ENCODE measurements at regions not wholly inside any gene's neighbourhood (a gene's known extent, or its start where the extent isn't known, plus 50 kb on each side); places are given as distances from the start of the nearest gene placed in this dataset.

DNA sequence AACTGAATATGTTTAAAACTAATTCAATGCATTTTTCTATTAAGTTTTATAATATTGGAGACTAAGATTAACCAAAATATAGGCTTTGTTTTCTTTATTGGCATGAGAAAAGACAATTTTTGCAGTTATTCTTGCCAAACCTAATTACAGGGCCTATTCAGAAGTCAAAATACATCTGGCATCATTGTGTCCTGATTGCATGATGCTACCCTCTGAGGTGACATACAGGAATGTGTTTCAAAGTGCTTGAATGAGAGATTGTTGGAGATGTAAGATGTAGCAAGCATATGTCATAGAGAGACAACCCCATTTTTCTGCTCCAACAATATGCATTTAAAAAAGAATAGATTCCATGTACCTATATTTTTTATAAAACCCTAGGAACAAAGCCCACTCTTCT, 1036.4 kb downstream of the PCDH18 start:
- no peak for DNase-seq (ENCODE audit: extremely low spot score, unreplicated experiment)
- Mint-ChIP-seq H3K36me3 (ENCODE audit: unreplicated experiment) (no peaks in the 10 kb centered on the region), H3K27ac (ENCODE audit: unreplicated experiment) (no peak overlapping the region), H3K27me3 (ENCODE audit: unreplicated experiment) (no peaks in the 10 kb centered on the region), H3K4me3 (ENCODE audit: unreplicated experiment) (no peak overlapping the region), H3K4me1 (ENCODE audit: unreplicated experiment) (no peaks in the 10 kb centered on the region), H3K9me3 (ENCODE audit: unreplicated experiment) (no peaks in the 10 kb centered on the region)
- TF ChIP-seq, protein P1, sequence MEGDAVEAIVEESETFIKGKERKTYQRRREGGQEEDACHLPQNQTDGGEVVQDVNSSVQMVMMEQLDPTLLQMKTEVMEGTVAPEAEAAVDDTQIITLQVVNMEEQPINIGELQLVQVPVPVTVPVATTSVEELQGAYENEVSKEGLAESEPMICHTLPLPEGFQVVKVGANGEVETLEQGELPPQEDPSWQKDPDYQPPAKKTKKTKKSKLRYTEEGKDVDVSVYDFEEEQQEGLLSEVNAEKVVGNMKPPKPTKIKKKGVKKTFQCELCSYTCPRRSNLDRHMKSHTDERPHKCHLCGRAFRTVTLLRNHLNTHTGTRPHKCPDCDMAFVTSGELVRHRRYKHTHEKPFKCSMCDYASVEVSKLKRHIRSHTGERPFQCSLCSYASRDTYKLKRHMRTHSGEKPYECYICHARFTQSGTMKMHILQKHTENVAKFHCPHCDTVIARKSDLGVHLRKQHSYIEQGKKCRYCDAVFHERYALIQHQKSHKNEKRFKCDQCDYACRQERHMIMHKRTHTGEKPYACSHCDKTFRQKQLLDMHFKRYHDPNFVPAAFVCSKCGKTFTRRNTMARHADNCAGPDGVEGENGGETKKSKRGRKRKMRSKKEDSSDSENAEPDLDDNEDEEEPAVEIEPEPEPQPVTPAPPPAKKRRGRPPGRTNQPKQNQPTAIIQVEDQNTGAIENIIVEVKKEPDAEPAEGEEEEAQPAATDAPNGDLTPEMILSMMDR (IDR thresholded peaks at IDR 0.05) = no peak

DNA sequence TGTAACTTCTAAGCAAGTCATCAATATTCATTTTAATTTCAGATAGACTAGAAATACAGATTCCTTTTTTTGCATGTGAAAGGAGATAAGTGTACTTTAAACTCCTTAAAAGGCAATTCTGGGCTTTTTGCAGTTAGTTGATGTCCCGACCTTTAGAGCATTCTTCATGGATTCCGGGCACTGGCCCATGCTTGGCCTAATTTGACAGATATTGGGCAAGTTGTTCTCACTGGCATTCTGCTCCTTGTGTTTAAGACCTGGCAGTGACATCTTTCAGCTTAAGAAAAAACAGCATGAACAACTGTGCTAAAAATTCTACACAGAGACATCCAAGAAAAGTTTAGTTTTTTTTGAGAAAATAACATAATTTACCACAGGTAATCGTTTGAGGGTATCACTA, 1037.2 kb downstream of the PCDH18 start:
- H3K36me3 Mint-ChIP-seq (ENCODE audit: unreplicated experiment) = no peaks in the 10 kb centered on the region
- no peaks in the 10 kb centered on the region for H3K9me3 Mint-ChIP-seq (ENCODE audit: unreplicated experiment)
- TF ChIP-seq, protein P1 (IDR thresholded peaks at IDR 0.05) = no peak
- H3K27me3 Mint-ChIP-seq (ENCODE audit: unreplicated experiment) = no peaks in the 10 kb centered on the region
- no peak overlapping the region for H3K27ac Mint-ChIP-seq (ENCODE audit: unreplicated experiment)
- no peak for DNase-seq (ENCODE audit: extremely low spot score, unreplicated experiment)
- H3K4me3 Mint-ChIP-seq (ENCODE audit: unreplicated experiment) = no peak overlapping the region
- H3K4me1 Mint-ChIP-seq (ENCODE audit: unreplicated experiment) = no peaks in the 10 kb centered on the region

DNA sequence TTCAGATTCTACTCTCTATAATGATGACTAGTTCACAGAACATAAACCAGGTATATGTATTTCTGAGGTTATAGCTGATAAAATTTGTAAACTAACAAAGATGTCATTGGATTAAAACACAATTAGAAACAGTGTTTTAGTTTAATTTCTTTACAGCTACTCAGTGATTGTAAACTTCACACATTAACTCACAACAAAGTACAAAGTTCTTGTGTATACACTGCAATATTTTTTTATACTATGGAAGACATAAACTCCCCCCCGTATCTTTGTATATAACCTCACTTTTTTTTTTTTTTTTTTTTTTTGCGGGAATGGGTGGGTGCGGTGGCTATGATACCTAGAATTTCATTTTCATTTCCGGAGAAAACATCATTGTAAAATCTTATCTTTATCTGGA, 1043.2 kb downstream of the PCDH18 start:
- DNase-seq (ENCODE audit: extremely low spot score, unreplicated experiment) = no peak
- TF ChIP-seq, protein P1 (IDR thresholded peaks at IDR 0.05) = no peak
- Mint-ChIP-seq H3K27ac (ENCODE audit: unreplicated experiment) (no peak overlapping the region), H3K4me1 (ENCODE audit: unreplicated experiment) (no peaks in the 10 kb centered on the region), H3K4me3 (ENCODE audit: unreplicated experiment) (no peak overlapping the region), H3K36me3 (ENCODE audit: unreplicated experiment) (no peaks in the 10 kb centered on the region), H3K9me3 (ENCODE audit: unreplicated experiment) (no peaks in the 10 kb centered on the region), H3K27me3 (ENCODE audit: unreplicated experiment) (no peaks in the 10 kb centered on the region)

DNA sequence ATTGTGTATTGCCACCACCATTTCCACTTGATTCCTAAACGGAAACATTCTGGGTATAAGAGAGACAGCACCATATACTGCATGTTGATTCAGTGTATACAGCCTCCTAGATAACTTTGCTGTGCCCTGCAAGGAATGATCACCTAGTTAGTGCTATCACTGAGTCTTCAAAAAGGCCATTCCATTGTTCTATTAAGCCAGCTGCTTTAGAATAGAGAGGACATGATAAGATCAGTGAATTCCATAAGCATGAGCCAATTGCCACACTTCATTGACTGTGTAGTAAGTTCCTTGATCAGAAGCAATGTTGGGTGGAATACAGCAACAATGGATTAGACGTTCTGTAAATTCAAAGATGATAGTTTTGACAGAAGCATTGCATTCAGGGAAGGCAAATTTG, 1047.3 kb downstream of the PCDH18 start:
- Mint-ChIP-seq H3K4me3 (ENCODE audit: unreplicated experiment) (no peak overlapping the region), H3K27me3 (ENCODE audit: unreplicated experiment) (no peaks in the 10 kb centered on the region), H3K9me3 (ENCODE audit: unreplicated experiment) (no peaks in the 10 kb centered on the region), H3K36me3 (ENCODE audit: unreplicated experiment) (no peaks in the 10 kb centered on the region), H3K4me1 (ENCODE audit: unreplicated experiment) (no peaks in the 10 kb centered on the region), H3K27ac (ENCODE audit: unreplicated experiment) (no peak overlapping the region)
- DNase-seq (ENCODE audit: extremely low spot score, unreplicated experiment) = no peak
- TF ChIP-seq, protein P1 (IDR thresholded peaks at IDR 0.05) = no peak

DNA sequence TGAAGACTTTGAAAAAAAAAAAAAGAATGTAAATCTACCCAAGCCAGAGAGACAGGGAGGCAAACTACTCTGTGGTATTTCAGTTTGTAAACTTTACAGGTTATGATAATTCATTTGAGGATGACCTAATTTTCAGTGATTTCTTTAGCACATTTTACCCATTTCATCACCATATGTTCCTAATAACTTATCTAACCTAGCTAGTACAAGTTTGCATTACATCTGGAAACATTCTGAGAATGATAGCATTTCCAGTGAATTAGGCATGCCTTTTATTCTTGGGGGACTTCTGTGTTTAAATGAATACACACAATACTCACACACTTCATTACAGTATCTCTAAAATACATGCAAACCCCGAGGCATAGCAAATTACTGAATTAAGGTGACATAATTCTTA, 1055.5 kb downstream of the PCDH18 start:
- no peaks in the 10 kb centered on the region for H3K36me3 Mint-ChIP-seq (ENCODE audit: unreplicated experiment)
- TF ChIP-seq, protein P1 (IDR thresholded peaks at IDR 0.05) = no peak
- no peak overlapping the region for H3K4me3 Mint-ChIP-seq (ENCODE audit: unreplicated experiment)
- H3K27ac Mint-ChIP-seq (ENCODE audit: unreplicated experiment) = no peak overlapping the region
- no peaks in the 10 kb centered on the region for H3K27me3 Mint-ChIP-seq (ENCODE audit: unreplicated experiment)
- no peaks in the 10 kb centered on the region for H3K4me1 Mint-ChIP-seq (ENCODE audit: unreplicated experiment)
- no peaks in the 10 kb centered on the region for H3K9me3 Mint-ChIP-seq (ENCODE audit: unreplicated experiment)
- DNase-seq (ENCODE audit: extremely low spot score, unreplicated experiment) = no peak
